NCI-H1092 (cell line): ENCODE measurements at regions not wholly inside any gene's neighbourhood (a gene's known extent, or its start where the extent isn't known, plus 50 kb on each side); places are given as distances from the start of the nearest gene placed in this dataset.

Experiments
- DNase-seq: peaks from one replicate; lab custom pipeline; 2025; lab: John Stamatoyannopoulos, UW

GRCh38 chr3:117762621-117763037 is 1053.0 kb downstream of the TUSC7 start:
- no peak for DNase-seq

- DNase-seq, result no peak
Measured at GRCh38 chr3:117763561-117763960, 1054.0 kb downstream of the TUSC7 start.

GRCh38 chr3:117768581-117768980 is 1059.0 kb downstream of the TUSC7 start:
- DNase-seq, result no peak

GRCh38 chr3:117774130-117774529 is 1064.6 kb downstream of the TUSC7 start:
- DNase-seq, result no peak

- no peak for DNase-seq
Measured at GRCh38 chr3:117786349-117786748, 1076.8 kb downstream of the TUSC7 start.

GRCh38 chr3:117788061-117788460 is 1078.5 kb downstream of the TUSC7 start:
- peak; percentile 52 for DNase-seq

GRCh38 chr3:117788506-117788905 is 1078.9 kb downstream of the TUSC7 start:
- DNase-seq, result peak; percentile 51

GRCh38 chr3:117790235-117790987 is 1080.8 kb downstream of the TUSC7 start:
- no peak for DNase-seq

GRCh38 chr3:117793622-117794265 is 1084.2 kb downstream of the TUSC7 start:
- peak; percentile 5 for DNase-seq

- DNase-seq, result no peak
Measured at GRCh38 chr3:117798221-117798620, 1088.6 kb downstream of the TUSC7 start.

GRCh38 chr3:117798687-117799386 is 1089.3 kb downstream of the TUSC7 start:
- DNase-seq, result no peak

GRCh38 chr3:117799387-117799735 is 1089.8 kb downstream of the TUSC7 start:
- DNase-seq, result no peak

GRCh38 chr3:117801912-117802239 is 1092.3 kb downstream of the TUSC7 start:
- DNase-seq, result no peak

GRCh38 chr3:117809186-117810081 is 1099.9 kb downstream of the TUSC7 start:
- DNase-seq, result no peak

GRCh38 chr3:117811786-117812185 is 1102.2 kb downstream of the TUSC7 start:
- DNase-seq, result no peak

- no peak for DNase-seq
Measured at GRCh38 chr3:117814975-117815374, 1105.4 kb downstream of the TUSC7 start.

GRCh38 chr3:117817103-117817502 is 1107.5 kb downstream of the TUSC7 start:
- no peak for DNase-seq

- no peak for DNase-seq
Measured at GRCh38 chr3:117818592-117818991, 1109.0 kb downstream of the TUSC7 start.

GRCh38 chr3:117820658-117821299 is 1111.2 kb downstream of the TUSC7 start:
- DNase-seq, result no peak

GRCh38 chr3:117822416-117822815 is 1112.8 kb downstream of the TUSC7 start:
- DNase-seq, result no peak

GRCh38 chr3:117836296-117836695 is 1126.7 kb downstream of the TUSC7 start:
- DNase-seq, result no peak

- DNase-seq, result no peak
Measured at GRCh38 chr3:117837391-117837790, 1127.8 kb downstream of the TUSC7 start.
